ENCODE measurements at regions not wholly inside any gene's neighbourhood (a gene's known extent, or its start where the extent isn't known, plus 50 kb on each side); places are given as distances from the start of the nearest gene placed in this dataset.

DNA sequence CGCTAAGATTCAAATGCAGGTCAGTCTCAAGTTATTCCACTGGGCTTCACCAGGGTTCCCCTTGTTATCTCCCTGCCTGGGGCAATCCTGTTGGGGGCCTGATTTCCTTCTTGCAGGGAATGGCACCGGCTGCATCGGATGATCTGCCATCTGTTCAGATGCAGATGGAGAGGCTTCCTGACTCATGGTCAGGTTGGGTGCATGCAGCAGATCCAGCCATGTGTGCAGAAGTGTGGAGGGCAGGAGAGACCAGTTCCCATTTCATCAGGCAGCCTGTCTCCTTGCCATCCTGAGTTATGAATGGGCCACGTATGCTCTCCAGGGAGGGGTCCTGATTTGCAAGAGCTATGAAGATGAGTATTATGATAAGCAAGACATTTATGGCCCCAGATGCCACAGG lies 161.2 kb upstream of the PLET1 start:
- DNase-seq (ENCODE audit: low spot score) (no peak), ATAC-seq (ENCODE audit: low FRiP score) (no peak)
- TF ChIP-seq, protein P1, sequence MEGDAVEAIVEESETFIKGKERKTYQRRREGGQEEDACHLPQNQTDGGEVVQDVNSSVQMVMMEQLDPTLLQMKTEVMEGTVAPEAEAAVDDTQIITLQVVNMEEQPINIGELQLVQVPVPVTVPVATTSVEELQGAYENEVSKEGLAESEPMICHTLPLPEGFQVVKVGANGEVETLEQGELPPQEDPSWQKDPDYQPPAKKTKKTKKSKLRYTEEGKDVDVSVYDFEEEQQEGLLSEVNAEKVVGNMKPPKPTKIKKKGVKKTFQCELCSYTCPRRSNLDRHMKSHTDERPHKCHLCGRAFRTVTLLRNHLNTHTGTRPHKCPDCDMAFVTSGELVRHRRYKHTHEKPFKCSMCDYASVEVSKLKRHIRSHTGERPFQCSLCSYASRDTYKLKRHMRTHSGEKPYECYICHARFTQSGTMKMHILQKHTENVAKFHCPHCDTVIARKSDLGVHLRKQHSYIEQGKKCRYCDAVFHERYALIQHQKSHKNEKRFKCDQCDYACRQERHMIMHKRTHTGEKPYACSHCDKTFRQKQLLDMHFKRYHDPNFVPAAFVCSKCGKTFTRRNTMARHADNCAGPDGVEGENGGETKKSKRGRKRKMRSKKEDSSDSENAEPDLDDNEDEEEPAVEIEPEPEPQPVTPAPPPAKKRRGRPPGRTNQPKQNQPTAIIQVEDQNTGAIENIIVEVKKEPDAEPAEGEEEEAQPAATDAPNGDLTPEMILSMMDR (IDR thresholded peaks at IDR 0.05): no peak

DNA sequence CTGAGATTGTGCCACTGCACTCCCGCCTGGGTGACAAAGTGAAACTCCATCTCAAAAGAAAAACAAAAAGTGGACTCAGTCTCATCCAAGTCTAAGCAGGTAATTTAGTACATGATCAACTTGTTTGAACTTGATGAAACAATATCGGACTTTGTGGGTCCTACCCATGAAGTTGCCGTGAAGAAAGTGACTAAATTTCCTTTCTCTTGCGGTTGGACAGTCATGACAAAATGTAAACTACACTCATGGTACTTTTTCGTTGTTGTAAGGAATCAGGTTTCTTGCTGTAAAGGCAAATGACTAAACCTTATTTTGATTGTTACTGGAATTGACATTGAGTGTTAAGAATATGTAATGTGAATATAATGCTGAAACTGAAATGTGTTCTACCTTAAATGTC lies 164.5 kb upstream of the PLET1 start:
- no peak for ATAC-seq (ENCODE audit: low FRiP score)
- no peak for DNase-seq (ENCODE audit: low spot score)
- TF ChIP-seq, protein P1 (IDR thresholded peaks at IDR 0.05): no peak

DNA sequence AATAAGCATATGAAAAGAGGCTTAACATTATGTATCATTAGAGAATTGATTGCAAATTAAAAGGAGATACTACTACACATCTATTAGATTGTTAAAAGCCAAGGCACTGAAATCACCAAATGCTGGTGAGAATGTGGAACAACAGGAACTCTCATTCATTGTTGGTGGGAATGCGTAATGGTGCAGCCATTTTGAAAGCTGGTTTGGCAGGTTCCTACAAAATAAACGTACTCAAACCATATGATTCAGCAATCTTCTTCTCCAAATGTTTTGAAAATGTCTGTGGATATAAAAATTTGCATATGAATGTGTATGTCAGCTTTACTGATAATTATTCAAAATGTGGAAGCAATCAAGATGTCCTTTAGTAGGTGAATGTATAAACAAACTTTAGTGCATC lies 176.4 kb upstream of the PLET1 start:
- TF ChIP-seq, protein P1 (IDR thresholded peaks at IDR 0.05): no peak
- ATAC-seq (ENCODE audit: low FRiP score): no peak
- DNase-seq (ENCODE audit: low spot score): no peak

DNA sequence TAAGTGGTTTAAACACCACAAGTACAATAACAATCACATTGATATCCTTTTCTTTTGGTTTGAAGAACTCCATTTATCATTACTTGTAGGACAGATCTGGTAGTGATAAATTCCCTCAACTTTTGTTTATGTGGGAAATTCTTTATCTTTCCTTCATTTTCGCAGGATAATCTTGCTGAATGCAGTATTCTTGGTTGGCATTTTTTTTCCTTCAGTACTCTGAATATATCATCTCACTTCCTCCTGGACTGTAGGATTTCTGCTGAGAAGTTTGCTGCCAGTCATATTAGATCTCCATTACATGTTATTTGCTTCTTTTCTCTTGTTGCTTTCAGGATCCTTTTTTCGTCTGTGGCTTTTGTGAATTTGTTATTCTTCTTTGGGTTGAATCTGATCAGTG lies 179.0 kb upstream of the PLET1 start:
- ATAC-seq (ENCODE audit: low FRiP score) (no peak), DNase-seq (ENCODE audit: low spot score) (no peak)
- TF ChIP-seq, protein P1 (IDR thresholded peaks at IDR 0.05): no peak

GRCh38 chr11:112440518-112440917 lies 179.9 kb upstream of the PLET1 start:
- DNase-seq (ENCODE audit: low spot score) (no peak), ATAC-seq (ENCODE audit: low FRiP score) (no peak)
- TF ChIP-seq, protein P1 (IDR thresholded peaks at IDR 0.05): no peak

DNA sequence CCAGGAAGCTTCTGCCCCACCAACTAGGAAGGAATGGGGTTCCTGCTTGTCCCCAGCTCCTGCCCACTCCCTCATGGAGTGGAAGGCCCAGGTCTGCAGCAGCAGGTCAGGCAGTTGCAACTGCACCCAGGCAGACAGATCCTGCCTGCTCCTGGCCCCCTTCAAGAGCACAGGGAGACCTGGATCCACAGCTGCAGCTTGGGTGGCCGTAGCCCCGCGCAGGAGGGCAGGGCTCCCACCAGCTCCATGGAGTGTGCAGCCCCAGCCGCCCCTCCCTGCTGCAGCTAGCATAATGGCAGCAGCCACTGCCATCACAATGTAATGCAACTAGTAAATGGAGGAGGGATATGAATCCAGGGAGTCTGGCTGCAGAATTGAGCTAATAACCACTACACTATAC lies 187.5 kb upstream of the PLET1 start:
- ATAC-seq (ENCODE audit: low FRiP score) (no peak), DNase-seq (ENCODE audit: low spot score) (no peak)
- TF ChIP-seq, protein P1 (IDR thresholded peaks at IDR 0.05): no peak

GRCh38 chr11:112448806-112449205 lies 188.1 kb upstream of the PLET1 start:
- TF ChIP-seq, protein P1 (IDR thresholded peaks at IDR 0.05): no peak
- no peak for ATAC-seq (ENCODE audit: low FRiP score)
- no peak for DNase-seq (ENCODE audit: low spot score)

Measured in omental fat pad (tissue), 3 donors.